GM18868 (cell line): ENCODE measurements at regions not wholly inside any gene's neighbourhood (a gene's known extent, or its start where the extent isn't known, plus 50 kb on each side); places are given as distances from the start of the nearest gene placed in this dataset.

ENCODE experiments used
- ATAC-seq: cut with Tn5 transposase; IDR thresholded peaks from one replicate; pipeline ENCODE4 v1.9.1; 2021; ENCODE audit warnings: mild to moderate bottlenecking, moderate library complexity; ENCODE audit not compliant: unreplicated experiment

DNA sequence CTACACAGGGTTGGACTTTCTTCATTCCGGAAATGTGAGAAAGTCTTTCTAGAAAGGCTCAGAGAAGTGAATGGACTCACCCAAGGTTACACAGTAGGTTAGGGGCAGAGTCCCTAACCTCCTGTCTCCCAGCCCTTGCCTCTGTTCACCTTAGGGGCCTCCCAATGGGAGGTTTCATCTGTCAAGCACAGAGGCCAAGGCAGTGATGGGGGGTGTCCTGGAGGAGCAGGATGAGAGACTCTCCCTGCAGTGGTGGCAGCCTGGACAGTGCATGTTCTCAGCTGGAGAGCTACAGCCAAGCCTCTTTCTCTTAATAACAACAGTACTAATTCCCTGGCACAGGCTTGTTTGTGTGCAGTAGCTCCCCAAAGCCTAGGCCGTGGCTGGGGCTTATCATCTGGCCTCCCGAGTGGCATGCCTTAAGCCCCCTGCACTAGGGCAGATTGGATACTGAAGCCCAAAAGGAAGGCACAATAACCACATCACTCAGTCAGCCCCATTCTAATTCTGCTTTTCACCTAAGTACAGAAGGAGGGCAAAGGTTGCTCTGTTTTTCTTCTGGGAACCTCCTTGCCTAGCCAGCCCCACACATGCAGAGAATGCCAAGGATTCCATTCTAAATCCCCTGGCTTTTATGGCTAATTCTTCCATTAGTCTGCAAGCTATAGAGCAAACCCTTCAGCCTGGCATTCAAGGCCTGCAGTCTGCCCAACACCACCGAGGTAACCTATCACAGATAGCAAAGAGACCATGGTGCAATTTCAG, 50.2 kb upstream of the XPA start:
- no peak for ATAC-seq

DNA sequence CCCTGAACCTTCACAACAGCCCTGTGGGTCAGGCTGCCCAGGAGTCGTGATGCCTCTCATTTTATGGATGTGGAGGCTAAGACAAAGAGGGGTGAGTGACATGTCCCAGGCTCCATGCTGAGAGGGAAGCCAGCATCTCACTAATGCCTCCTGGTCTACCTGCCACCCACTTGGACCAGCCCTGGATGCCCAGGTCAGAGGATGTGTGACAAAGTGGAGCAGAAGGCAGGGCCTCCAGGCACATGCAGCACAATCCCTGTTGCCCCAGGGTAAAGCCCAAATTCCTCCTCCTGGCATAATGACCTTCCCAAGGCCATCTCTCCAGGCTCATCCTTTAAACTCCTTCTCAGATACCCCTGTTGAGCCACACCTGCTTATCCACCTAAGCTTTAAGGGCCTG, 51.4 kb upstream of the XPA start:
- ATAC-seq: no peak

DNA sequence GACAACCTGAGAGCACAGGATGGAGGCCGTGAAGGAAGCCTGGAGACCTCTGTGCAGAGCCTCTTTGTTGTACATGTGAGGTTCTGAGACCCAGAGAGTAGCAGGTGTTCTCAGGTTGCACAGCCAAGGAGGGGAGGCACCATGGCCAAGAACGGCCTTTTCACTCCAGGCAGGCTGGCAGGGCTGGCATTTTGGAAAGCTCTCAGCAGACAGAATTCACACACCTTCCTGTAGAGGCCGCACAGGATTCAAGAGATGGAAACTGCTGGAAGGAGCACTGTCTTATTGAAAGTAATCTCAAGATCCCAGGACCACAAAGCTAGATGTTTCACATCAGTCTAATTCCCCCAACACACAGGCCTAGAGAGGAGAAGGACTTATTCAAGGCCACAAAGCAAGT, 52.8 kb upstream of the XPA start:
- no peak for ATAC-seq

- no peak for ATAC-seq
Measured at GRCh38 chr9:97751531-97751930, 54.4 kb upstream of the XPA start.

- no peak for ATAC-seq
Measured at GRCh38 chr9:97752274-97752673, 55.1 kb upstream of the XPA start.

GRCh38 chr9:97753364-97753763, 56.2 kb upstream of the XPA start:
- ATAC-seq: no peak

DNA sequence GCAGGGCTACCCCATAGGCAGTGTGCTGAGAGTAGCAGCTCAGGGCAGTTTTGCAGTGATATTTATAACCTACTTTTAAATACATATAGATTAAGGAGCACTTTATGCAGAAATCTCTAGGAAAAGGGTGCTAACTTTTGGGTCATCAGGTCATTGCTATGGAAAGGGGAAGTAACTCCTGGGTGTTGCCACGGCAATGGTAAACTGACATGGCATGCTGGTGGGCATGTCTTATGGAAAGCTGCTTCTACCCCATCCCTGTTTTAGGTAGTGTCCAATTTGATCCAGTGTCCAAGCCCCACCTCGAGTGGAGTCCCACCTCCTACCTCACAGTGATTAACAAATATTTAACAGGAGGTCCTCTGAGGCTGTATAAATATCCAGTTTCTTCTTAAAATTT, 56.8 kb upstream of the XPA start:
- ATAC-seq: no peak

DNA sequence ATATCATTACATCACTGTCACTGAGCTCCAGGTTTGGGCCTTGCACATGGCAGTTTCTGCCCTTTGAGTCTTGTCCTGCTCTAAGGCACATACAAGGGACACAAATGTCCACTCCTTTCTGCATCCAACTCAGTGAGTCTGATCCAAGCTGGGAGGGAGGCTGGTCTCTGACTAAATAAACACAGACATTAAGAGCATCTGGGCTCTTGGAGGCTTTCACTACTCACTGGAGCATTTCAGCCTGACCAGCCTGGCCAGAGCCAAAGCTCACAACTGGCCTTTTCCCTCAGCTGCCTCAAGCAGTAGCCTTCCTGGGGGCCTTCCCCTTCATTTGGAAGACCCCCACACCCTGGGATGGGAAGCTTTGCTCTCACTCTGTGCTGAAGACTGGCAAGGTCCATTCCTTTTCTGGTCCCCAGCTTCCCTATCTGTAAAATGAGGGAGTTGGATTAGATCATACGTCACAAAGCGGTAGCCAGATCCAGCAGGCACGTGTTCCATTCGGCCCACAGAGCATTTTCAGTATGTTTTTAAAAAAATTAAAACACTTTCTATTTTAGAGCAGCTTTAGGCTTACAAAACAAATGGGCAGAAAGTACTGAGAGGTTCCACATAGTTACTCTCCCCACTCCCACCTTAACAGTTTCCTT, 58.6 kb upstream of the XPA start:
- ATAC-seq: no peak

DNA sequence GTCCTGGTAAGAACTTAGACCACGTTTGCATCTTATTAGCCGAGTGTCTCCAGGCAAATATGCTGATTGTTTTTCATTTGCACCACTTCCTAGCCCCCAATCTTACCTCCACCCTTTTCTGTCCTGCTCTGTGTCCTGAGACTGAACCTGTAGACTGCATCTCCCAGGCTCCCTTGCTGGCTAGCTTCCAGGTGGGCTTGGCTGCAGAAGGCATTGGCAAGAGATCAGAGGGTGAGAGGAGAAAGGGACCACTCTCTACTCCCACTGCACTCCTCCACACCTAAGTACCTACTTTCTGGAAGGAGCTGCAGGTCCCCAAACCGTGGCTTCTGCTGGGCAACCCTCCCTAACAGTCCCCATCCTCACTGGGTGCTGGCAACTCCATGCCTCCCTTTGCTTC, 59.9 kb upstream of the XPA start:
- no peak for ATAC-seq

- ATAC-seq: no peak
Measured at GRCh38 chr9:97758334-97758916, 61.3 kb upstream of the XPA start.

GRCh38 chr9:97759581-97760288, 62.6 kb upstream of the XPA start:
- ATAC-seq: no peak

GRCh38 chr9:97761056-97761598, 64.0 kb upstream of the XPA start:
- ATAC-seq: no peak

- no peak for ATAC-seq
Measured at GRCh38 chr9:97761879-97762278, 64.7 kb upstream of the XPA start.

- ATAC-seq: no peak
Measured at GRCh38 chr9:97763874-97764273, 66.7 kb upstream of the XPA start.

GRCh38 chr9:97766092-97766491, 69.0 kb upstream of the XPA start:
- ATAC-seq: no peak

- no peak for ATAC-seq
Measured at GRCh38 chr9:97766610-97767009, 69.5 kb upstream of the XPA start.

DNA sequence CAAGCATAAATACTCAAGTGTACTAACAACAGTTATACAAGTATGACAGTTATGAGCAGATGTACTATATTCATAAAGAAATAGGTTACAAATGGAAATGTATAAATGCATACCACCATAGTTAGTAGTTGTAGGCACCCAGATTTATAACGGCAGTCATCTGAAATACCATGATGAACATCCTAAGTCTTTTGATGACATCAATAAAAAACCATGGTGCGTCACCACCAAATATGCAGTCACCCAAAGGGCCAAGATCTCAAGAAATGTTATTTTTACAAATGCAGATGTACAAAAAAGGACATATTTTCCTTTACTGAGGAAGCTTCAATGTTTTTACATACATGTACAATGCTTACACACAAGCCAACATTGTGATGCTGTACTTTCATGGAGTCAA, 70.8 kb upstream of the XPA start:
- no peak for ATAC-seq

GRCh38 chr9:97768746-97769145, 71.6 kb upstream of the XPA start:
- ATAC-seq: no peak

DNA sequence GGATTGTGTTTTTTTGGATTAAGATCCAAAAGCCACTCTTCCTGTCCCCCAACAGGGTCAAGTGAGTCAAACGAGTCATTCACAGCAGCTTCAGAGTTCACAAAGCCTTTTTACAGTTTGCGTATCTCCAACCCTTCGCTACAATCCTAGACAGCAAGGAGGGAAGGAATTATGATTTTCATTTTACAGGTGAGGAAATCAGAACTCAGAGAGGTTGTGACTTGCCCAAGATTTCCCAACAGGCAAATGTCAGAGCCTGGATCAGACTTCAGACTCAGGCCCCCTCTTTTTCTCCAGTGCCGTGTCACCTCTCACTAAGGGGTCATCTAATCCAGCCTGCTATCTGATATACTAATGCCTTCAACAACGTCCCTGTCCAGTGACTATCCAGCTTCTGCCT, 72.1 kb upstream of the XPA start:
- no peak for ATAC-seq

DNA sequence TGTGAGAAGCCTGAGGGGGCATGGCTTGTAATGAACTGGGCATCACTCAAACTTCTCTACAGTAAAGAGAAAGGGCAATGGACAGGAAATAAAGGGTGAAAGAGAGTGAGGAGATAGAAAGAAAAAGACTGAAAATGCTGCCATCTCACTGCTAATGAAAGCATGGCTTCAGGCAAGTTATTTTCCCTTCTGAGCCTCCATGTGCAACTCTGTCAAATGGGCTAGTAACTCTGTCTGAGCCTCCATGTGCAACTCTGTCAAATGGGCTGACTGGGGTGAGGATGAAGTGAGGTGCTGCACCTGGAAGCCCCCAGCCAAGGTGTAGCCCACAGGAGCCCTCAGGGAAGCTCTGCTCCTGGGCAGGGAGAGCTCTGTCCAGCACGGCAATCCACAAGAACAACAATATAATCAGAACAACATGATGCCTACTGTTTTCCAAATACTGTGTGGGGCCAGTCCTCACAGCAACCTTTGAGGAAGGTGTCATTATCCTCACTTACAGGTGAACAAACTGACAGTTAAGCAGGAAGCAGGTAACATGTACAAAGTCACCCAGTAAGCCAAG, 73.8 kb upstream of the XPA start:
- no peak for ATAC-seq

GRCh38 chr9:97771641-97772040, 74.5 kb upstream of the XPA start:
- no peak for ATAC-seq
